Vagina (tissue), 2 donors: ENCODE measurements at regions not wholly inside any gene's neighbourhood (a gene's known extent, or its start where the extent isn't known, plus 50 kb on each side); places are given as distances from the start of the nearest gene placed in this dataset.

ENCODE experiments used
- DNase-seq, 2 donors: peaks; one replicate each; pipeline ENCODE4 v3.0.0-alpha.2; 2017; ENCODE audit errors: extremely low spot score in 2 of 2
- H3K27ac ChIP-seq: fragments of 200-600 bp; sonication (generic); one replicate; pipeline ENCODE4 v1.5.1; 2019
- H3K27me3 ChIP-seq: fragments of 200-600 bp; sonication (generic); one replicate; pipeline ENCODE4 v1.5.1; 2019
- H3K36me3 ChIP-seq, 2 donors: fragments of 200-600 bp; sonication (generic); one replicate each; pipeline ENCODE4 v1.5.1; 2017 to 2019
- H3K4me1 ChIP-seq: fragments of 200-600 bp; sonication (generic); one replicate; pipeline ENCODE4 v1.5.1; 2019
- H3K4me3 ChIP-seq, 2 donors: fragments of 200-600 bp; sonication (generic); 1 replicate in 1 of 2; 2 replicates in 1 of 2; pipeline ENCODE4 v1.5.1; 2016 to 2019
- H3K9me3 ChIP-seq: fragments of 200-600 bp; sonication (generic); one replicate; pipeline ENCODE4 v1.5.1; 2019
- CTCF ChIP-seq, 3 experiments: fragments of 450-650 bp in 2 of 3; fragments of 200-600 bp in 1 of 3; sonication (generic) in 1 of 3; IDR thresholded peaks; one replicate each; pipeline ENCODE4 v1.5.1; 2017 to 2019; ENCODE audit warnings: antibody characterized with exemption in 3 of 3, mild to moderate bottlenecking in 2 of 3, moderate library complexity in 2 of 3
- POLR2A ChIP-seq, 2 donors: fragments of 450-650 bp; IDR thresholded peaks; one replicate each; pipeline ENCODE4 v1.6.1; 2017; ENCODE audit warnings: antibody characterized with exemption in 2 of 2, mild to moderate bottlenecking in 2 of 2, moderate library complexity in 2 of 2
- POLR2AphosphoS5 ChIP-seq, 2 donors: sonication (generic); formaldehyde crosslinking; IDR thresholded peaks; one replicate each; pipeline ENCODE4 v1.9.0; 2017; ENCODE audit warnings: antibody characterized with exemption in 2 of 2, mild to moderate bottlenecking in 2 of 2, low read depth in 1 of 2; ENCODE audit not compliant: insufficient read depth in 1 of 2
- intact Hi-C: fragments of 100-400 bp; cut with DNase I; formaldehyde crosslinking; loops from one replicate; pipeline ENCODE4 v1.15.1; 2023

- intact Hi-C loops: no loop called here
- Histone ChIP-seq H3K36me3 (no peaks in the 10 kb centered on the region), H3K27me3 (no peaks in the 10 kb centered on the region), H3K27ac (no peak overlapping the region), H3K9me3 (no peaks in the 10 kb centered on the region), H3K4me3 (no peak overlapping the region), H3K4me1 (no peaks in the 10 kb centered on the region)
- no peak for TF ChIP-seq CTCF (IDR thresholded peaks at IDR 0.05)
- TF ChIP-seq POLR2AphosphoS5 (IDR thresholded peaks at IDR 0.05; ENCODE audit: insufficient read depth in 1 of 2, low read depth in 1 of 2): no peak
- no peak for TF ChIP-seq POLR2A (IDR thresholded peaks at IDR 0.05)
- no peak for DNase-seq
Observed at GRCh38 chr13:106736941-106737340, 169.0 kb upstream of the ARGLU1 start.

DNA sequence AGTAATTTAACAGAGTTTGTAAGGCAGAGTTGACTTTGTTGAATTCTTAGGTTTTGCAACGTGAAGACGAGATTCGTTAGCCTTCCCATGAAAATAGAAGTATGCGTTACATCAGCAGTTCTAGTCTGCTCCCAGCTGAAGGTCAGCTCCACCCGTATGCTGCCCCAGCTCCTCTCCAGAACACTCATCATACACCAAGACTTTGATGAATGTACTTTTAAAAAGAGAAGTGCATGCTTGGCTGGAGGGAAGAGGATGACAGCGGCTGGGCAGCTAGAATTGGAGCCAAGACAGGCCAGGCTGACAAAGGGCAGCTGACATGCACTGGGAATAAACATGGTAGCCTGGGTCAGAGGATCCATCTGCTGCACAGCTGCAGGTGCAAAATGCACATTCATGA lies 166.3 kb upstream of the ARGLU1 start:
- TF ChIP-seq POLR2AphosphoS5 (IDR thresholded peaks at IDR 0.05; ENCODE audit: insufficient read depth in 1 of 2, low read depth in 1 of 2) (no peak), POLR2A (IDR thresholded peaks at IDR 0.05) (no peak), CTCF (IDR thresholded peaks at IDR 0.05) (no peak)
- no peaks in the 10 kb centered on the region for H3K9me3 ChIP-seq
- H3K36me3 ChIP-seq: no peaks in the 10 kb centered on the region
- no peaks in the 10 kb centered on the region for H3K4me1 ChIP-seq
- no peaks in the 10 kb centered on the region for H3K27me3 ChIP-seq
- intact Hi-C loops: no loop called here
- DNase-seq: no peak
- no peak overlapping the region for H3K27ac ChIP-seq
- no peak overlapping the region for H3K4me3 ChIP-seq

DNA sequence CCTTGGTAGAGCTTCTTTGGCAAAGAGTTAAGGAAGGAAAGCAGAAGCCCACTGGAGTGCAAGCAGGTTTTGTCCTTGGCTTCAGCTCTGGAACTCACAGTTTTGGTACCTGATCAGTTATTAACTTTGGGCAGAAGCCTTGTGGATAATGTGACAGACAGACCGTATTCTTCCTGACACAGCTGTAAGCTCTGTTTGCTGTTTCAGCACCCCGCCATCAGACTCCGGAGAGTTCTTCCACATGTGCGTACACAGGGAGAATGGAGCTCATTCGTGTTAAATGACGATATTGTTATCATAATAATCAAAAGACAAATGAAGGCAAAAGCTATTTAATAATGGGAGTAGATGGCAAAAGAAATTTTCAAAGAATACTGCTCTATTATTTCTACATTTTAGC lies 155.1 kb upstream of the ARGLU1 start:
- TF ChIP-seq CTCF (IDR thresholded peaks at IDR 0.05) (no peak), POLR2AphosphoS5 (IDR thresholded peaks at IDR 0.05; ENCODE audit: insufficient read depth in 1 of 2, low read depth in 1 of 2) (no peak), POLR2A (IDR thresholded peaks at IDR 0.05) (no peak)
- Histone ChIP-seq H3K4me1 (no peaks in the 10 kb centered on the region), H3K4me3 (no peak overlapping the region), H3K27ac (no peak overlapping the region), H3K36me3 (no peaks in the 10 kb centered on the region), H3K9me3 (no peaks in the 10 kb centered on the region), H3K27me3 (no peaks in the 10 kb centered on the region)
- intact Hi-C loops: no loop called here
- no peak for DNase-seq

GRCh38 chr13:106722620-106723019 lies 154.7 kb upstream of the ARGLU1 start:
- Histone ChIP-seq H3K9me3 (no peaks in the 10 kb centered on the region), H3K27ac (no peak overlapping the region), H3K27me3 (no peaks in the 10 kb centered on the region), H3K36me3 (no peaks in the 10 kb centered on the region), H3K4me1 (no peaks in the 10 kb centered on the region), H3K4me3 (no peak overlapping the region)
- no peak for DNase-seq
- TF ChIP-seq POLR2A (IDR thresholded peaks at IDR 0.05): no peak
- TF ChIP-seq POLR2AphosphoS5 (IDR thresholded peaks at IDR 0.05; ENCODE audit: insufficient read depth in 1 of 2, low read depth in 1 of 2): no peak
- no peak for TF ChIP-seq CTCF (IDR thresholded peaks at IDR 0.05)
- intact Hi-C loops: no loop called here

DNA sequence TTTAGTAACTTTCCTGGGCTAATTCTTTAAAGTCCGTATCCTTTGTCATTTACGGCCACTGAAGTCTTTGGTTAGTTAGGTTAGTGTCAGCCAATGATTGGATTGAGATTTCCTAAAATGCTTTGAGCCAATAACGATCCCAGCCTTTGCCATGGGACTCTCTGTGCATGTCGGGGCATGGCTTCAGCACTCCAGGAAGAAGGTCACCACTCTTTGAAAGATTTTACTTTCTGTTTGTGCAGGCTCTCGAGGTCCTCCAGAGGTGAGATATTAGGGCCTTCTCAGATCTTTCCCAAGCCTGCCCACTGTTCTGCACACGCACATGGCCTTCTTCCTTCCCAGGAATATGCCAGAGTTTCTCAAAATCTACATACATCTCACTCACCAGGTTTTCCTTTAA lies 153.7 kb upstream of the ARGLU1 start:
- Histone ChIP-seq H3K4me3 (no peak overlapping the region), H3K27ac (no peak overlapping the region), H3K4me1 (no peaks in the 10 kb centered on the region), H3K36me3 (no peaks in the 10 kb centered on the region), H3K9me3 (no peaks in the 10 kb centered on the region), H3K27me3 (no peaks in the 10 kb centered on the region)
- intact Hi-C loops: no loop called here
- DNase-seq: no peak
- TF ChIP-seq CTCF (IDR thresholded peaks at IDR 0.05) (no peak), POLR2A (IDR thresholded peaks at IDR 0.05) (no peak), POLR2AphosphoS5 (IDR thresholded peaks at IDR 0.05; ENCODE audit: insufficient read depth in 1 of 2, low read depth in 1 of 2) (no peak)
